UCSD-AML1 (cell line): ENCODE measurements at regions not wholly inside any gene's neighbourhood (a gene's known extent, or its start where the extent isn't known, plus 50 kb on each side); places are given as distances from the start of the nearest gene placed in this dataset.
A peak's percentile ranks its signal among the peaks of the same experiment; 100 is the strongest.
"Not testable (repeated sequence)": the region's sequence is repeated elsewhere in the genome, so short reads cannot be mapped to it uniquely, and the experiment has no call there.

Source experiments
- DNase-seq: peaks from one replicate; lab custom pipeline; 2025; ENCODE audit not compliant: unreplicated experiment; lab: John Stamatoyannopoulos, UW

DNA sequence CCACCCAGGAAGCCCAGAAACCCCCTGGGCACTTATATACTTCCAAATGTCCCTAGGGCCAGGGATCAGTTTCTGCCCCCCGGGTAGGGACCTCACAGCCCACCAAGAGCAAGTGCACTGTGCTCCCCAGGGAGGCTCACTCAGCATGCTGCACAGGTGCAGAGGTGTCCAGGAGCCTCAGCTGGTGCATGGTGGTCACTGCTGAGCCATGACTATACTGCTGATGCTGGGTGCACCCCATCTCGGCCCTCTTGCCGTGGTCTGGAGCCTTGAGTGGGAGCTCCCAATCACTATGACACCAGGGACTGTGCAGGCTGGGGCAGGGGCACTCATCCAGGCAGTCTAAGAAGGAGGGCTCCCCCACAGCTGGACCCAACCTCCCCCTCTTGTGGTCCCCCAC is 617.8 kb upstream of the RAB6C start:
- no peak for DNase-seq

DNA sequence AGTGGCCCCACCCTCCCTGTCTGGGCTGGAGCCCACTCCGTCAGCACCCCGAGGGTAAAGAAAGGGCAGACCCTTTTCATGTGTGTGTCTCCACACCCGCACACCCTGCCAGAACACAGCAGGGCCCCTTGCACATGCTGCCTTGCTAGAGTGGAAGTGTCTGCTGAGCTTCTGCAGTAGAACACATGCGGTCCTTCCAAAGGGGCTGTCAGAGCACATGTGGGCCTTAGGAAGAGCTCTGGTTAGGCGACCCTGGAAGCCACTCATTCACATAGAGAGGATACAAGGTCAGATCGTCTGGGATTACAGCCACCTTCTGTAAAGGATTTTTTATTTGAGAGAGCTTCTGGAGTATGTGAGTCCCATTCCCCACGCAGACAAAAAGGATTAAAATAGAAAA is 613.2 kb upstream of the RAB6C start:
- DNase-seq = no peak

DNA sequence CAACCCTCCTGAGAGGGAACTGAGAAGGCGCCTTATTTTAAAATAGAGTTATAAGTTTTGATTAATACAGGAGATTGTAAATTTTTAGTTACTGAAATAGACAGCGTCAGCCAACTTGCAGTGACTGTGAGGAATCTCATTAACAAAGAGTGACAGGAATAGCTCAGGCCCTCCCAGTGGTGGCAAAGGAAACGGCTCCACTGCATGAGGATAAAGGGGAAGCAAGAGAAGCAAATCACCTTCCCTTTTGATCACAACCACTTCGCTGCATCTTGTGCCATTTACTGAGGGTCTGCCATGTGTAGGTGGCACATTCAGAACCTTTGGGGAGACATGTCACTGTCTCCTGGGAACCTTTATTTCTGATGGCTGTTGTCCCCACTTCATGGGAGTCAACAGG is 612.4 kb upstream of the RAB6C start:
- DNase-seq = no peak

GRCh38 chr2:129369437-129369836 is 610.0 kb upstream of the RAB6C start:
- DNase-seq = no peak

GRCh38 chr2:129374452-129374851 is 605.0 kb upstream of the RAB6C start:
- no peak for DNase-seq

- no peak for DNase-seq
Measured at GRCh38 chr2:129375632-129376425, 603.6 kb upstream of the RAB6C start.

GRCh38 chr2:129376426-129377077 is 602.9 kb upstream of the RAB6C start:
- no peak for DNase-seq

DNA sequence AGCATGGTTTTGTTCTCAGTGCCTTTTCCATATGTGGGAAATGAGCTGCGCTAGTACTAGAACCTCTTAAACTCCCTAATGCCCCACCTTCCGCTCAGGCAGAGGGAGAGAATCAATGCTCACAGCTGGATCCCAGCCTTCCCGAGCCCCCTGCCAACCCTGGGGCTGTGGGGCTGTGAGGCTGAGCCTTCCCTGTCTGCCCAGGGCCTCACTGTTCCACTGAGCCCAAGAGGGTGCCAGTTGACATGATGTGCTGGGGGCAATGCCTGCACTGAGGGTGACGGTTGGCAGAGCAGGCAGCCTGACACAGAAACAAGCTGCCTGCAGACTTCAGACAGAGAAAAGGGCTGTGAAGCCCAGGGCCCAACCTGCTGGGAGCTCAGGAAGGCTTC is 602.4 kb upstream of the RAB6C start:
- no peak for DNase-seq

GRCh38 chr2:129378186-129378585 is 601.3 kb upstream of the RAB6C start:
- DNase-seq = no peak

GRCh38 chr2:129379411-129379810 is 600.1 kb upstream of the RAB6C start:
- no peak for DNase-seq

DNA sequence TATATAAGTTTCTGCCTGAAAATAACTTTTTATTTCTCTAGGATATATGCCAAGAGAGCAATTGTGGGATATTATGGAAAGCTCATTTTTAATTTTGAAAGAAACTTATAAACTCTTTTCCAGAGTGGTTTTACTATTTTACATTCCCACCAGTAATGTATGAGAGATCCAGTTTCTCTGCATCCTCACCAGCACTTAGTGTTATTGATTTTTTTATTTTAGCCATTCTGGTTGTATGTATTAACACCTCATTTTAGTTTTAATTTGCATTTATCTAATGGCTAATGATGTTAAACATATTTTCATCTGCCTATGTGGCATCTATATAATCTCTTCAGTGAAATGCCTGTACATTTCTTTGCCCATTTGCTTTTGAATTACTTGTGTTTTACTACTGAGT is 597.7 kb upstream of the RAB6C start:
- DNase-seq = no peak

DNA sequence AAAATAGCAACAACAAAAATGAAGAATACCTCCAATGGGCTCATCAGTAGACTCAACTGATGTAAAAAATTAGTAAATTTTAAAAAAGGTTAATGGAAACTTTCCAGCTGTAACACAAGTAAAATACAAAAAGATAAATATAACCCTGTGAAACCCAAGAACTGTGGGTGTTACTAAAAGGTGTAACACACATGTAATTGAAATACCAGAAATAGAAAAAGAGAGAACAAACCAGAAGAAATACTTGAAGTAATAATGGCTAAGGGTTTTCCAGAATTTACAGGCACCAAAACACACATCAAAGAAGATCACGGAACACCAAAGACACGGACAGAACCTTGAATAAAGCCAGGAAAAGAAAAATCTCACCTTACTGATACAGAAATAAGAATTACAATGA is 590.6 kb upstream of the RAB6C start:
- no peak for DNase-seq

DNA sequence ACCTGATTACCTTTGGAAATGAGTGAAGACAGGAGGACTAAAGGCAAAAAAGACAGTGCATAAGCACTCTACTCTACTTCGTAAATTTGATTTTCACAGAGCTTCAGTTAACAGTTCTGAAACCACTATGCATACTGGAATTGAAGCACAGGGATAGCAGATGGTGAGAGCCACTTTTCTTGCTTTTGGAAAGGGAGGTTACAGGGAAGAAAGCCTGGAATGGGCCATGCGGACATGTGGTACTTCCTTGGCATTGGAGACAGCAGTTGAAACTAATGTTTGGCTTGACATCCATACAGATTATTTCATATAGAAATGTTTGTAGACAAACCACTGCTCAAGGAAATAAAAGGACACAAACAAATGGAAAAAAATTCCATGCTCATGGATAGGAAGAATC is 585.6 kb upstream of the RAB6C start:
- DNase-seq = no peak

- DNase-seq = peak; percentile 23
Measured at GRCh38 chr2:129396980-129397599, 582.4 kb upstream of the RAB6C start.

- no peak for DNase-seq
Measured at GRCh38 chr2:129400826-129401225, 578.6 kb upstream of the RAB6C start.

GRCh38 chr2:129402076-129402475 is 577.4 kb upstream of the RAB6C start:
- no peak for DNase-seq

- DNase-seq = no peak
Measured at GRCh38 chr2:129404000-129404685, 575.3 kb upstream of the RAB6C start.

DNA sequence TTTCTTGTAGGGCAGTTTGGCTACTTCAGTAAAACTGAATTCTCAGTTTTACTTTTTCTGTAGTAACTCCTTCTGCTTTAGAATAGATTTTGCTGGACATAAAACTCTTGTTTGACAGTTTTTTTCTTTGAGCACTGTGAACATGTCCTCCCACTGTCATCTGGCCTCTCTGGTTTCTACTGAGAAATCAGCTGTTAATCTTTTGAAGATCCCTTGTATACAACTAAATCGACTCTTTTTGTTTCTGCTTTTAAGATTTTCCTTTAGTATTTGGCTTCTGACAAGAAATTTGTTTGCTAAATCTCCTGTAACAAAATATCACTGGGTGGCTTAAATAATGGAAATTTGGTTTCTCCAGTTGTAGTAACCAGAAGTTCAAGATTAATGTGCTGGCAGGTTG is 570.9 kb upstream of the RAB6C start:
- no peak for DNase-seq

DNA sequence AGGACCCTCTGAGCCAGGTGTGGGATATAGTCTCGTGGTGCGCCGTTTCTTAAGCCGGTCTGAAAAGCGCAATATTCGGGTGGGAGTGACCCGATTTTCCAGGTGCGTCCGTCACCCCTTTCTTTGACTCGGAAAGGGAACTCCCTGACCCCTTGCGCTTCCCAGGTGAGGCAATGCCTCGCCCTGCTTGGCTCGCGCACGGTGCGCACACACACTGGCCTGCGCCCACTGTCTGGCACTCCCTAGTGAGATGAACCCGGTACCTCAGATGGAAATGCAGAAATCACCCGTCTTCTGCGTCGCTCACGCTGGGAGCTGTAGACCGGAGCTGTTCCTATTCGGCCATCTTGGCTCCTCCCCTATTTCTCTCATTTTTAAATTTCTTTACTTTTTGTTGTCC is 562.4 kb upstream of the RAB6C start:
- not testable (repeated sequence) for DNase-seq

- DNase-seq = no peak
Measured at GRCh38 chr2:129422028-129422427, 557.4 kb upstream of the RAB6C start.

DNA sequence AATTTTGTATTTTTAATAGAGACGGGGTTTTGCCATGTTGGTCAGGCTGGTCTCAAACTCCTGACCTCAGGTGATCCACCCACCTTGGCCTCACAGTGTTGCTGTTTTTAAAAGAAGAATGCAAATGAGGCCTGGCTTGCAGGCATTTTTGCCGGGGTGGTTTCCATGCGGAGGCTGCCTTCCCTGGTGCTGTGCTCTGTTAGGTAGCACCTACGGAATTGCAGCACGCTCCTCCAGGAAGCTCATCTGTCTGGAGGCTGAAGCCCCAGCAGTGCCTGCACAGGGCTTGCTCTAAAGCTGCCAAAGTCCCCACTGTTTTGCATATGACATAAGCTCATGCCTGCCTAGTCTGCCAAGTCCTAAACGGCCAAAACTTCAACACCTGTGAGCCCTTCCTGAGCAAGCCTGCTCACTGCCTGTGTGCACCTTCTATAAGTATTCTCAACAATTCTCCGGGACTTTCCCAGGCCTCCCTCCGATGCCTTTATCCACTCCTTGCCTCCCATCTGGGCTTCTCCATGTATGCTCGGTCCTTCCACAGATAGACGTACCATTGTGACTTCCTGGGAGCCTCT is 551.3 kb upstream of the RAB6C start:
- no peak for DNase-seq
